CD4-positive, alpha-beta T cell (primary cell): ENCODE measurements at regions not wholly inside any gene's neighbourhood (a gene's known extent, or its start where the extent isn't known, plus 50 kb on each side); places are given as distances from the start of the nearest gene placed in this dataset.

Source experiments
- ATAC-seq: fragments of 200-7000 bp; cut with Tn5 transposase; one replicate; pipeline ENCODE4 v1.10.0; 2022; ENCODE audit warnings: mild to moderate bottlenecking; ENCODE audit not compliant: poor library complexity
- CTCF ChIA-PET: fragments of 350-600 bp; sonication (Branson Sonifier 250); formaldehyde crosslinking; loops from one replicate; lab custom pipeline; 2021; ENCODE audit warnings: antibody characterized with exemption, inconsistent platforms; lab: Charles Lee
- POLR2A ChIA-PET: fragments of 350-600 bp; sonication (Branson Sonifier 250); formaldehyde crosslinking; loops from one replicate; lab custom pipeline; 2021; ENCODE audit warnings: antibody characterized with exemption, inconsistent platforms; lab: Charles Lee
- DNase-seq, 14 experiments: peaks; one replicate each; pipeline ENCODE4 v3.0.0-alpha.2; 2013 to 2020; ENCODE audit warnings: mixed read lengths in 2 of 14
- H3K27ac ChIP-seq, 2 donors: one replicate each; pipeline versions ENCODE4 v1.5.1 to v1.7.0; 2013; ENCODE audit warnings: low read length in 2 of 2, low read depth in 1 of 2, mild to moderate bottlenecking in 1 of 2
- H3K27me3 ChIP-seq, 2 experiments: 1 replicate in 1 of 2; 2 replicates in 1 of 2; pipeline versions ENCODE4 v1.6.1 to v1.7.0; 2013; ENCODE audit warnings: low read length in 2 of 2, control low read depth in 1 of 2, mild to moderate bottlenecking in 1 of 2, moderate library complexity in 1 of 2; ENCODE audit not compliant: insufficient read depth in 2 of 2, control insufficient read depth in 1 of 2
- H3K36me3 ChIP-seq: one replicate; pipeline ENCODE4 v1.6.1; 2013; ENCODE audit warnings: low read length, control low read depth; ENCODE audit not compliant: insufficient read depth
- H3K4me1 ChIP-seq: one replicate; pipeline ENCODE4 v1.6.1; 2013; ENCODE audit warnings: low read length, control low read depth; ENCODE audit not compliant: insufficient read depth
- H3K4me3 ChIP-seq: one replicate; pipeline ENCODE4 v1.5.1; 2013; ENCODE audit warnings: mild to moderate bottlenecking, low read length, moderate library complexity
- H3K9me3 ChIP-seq, 2 experiments: 1 replicate in 1 of 2; 2 replicates in 1 of 2; pipeline versions ENCODE4 v1.6.1 to v1.7.0; 2013; ENCODE audit warnings: low read length in 2 of 2, mild to moderate bottlenecking in 2 of 2, control low read depth in 1 of 2, moderate library complexity in 1 of 2; ENCODE audit not compliant: control insufficient read depth in 1 of 2, insufficient read depth in 1 of 2
- H3K27ac Mint-ChIP-seq: one replicate; pipeline ENCODE4 v1.8.0; 2020; ENCODE audit warnings: mixed read lengths
- H3K27me3 Mint-ChIP-seq: one replicate; pipeline ENCODE4 v1.8.0; 2021; ENCODE audit warnings: mixed read lengths
- H3K36me3 Mint-ChIP-seq: one replicate; pipeline ENCODE4 v1.8.0; 2021; ENCODE audit warnings: low read depth, mixed read lengths
- H3K4me1 Mint-ChIP-seq: one replicate; pipeline ENCODE4 v1.8.0; 2021; ENCODE audit warnings: low read depth, mixed read lengths
- H3K4me3 Mint-ChIP-seq: one replicate; pipeline ENCODE4 v1.8.0; 2020; ENCODE audit warnings: mild to moderate bottlenecking, mixed read lengths
- H3K9me3 Mint-ChIP-seq: one replicate; pipeline ENCODE4 v1.8.0; 2020; ENCODE audit warnings: mixed read lengths
- intact Hi-C, 2 experiments: fragments of 100-400 bp; cut with DNase I in 1 of 2; cut with micrococcal nuclease in 1 of 2; formaldehyde crosslinking; loops; one replicate each; pipeline versions ENCODE4 v1.15.1 to v1.9.0; 2023 to 2025; cut with DNase I, micrococcal nuclease
- TF ChIP-seq, protein P1 (sequence below): fragments of 200-600 bp; IDR thresholded peaks from one replicate; pipeline ENCODE4 v1.8.0; 2022; ENCODE audit warnings: antibody characterized with exemption, mild to moderate bottlenecking

DNA sequence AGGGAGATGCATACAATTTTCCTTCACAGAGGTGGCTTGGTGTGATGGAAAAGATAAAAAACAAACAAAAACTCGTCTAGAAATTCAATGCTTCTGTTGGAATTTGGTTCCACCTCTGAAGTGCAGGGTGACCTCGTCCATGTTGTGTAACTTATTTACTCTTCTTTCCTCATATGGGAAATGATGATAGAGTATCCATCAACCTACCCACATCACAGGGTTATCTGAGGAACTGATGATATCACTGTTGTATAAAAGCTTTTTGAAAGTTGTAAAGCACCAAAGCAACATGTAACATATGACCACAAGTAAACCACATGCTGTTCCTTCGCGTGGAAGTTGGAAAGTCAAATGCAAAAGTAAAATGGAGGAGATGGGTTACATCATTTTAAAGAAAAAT, 212.0 kb upstream of the SGK1 start:
- CTCF ChIA-PET, result interaction anchor here (0.6 kb wide), 1 partner anchor 278 kb away, joined by 3 read pairs; no protein-coding TSS in a partner anchor
- DNase-seq (peak in 4 of 14 experiments; percentile 41 to 76 (median 62)), ATAC-seq (peak; percentile 87)
- Mint-ChIP-seq H3K4me1 (peaks cover 32% of the 10 kb centered on the region), H3K27me3 (no peaks in the 10 kb centered on the region), H3K9me3 (peaks cover 2% of the 10 kb centered on the region), H3K36me3 (no peaks in the 10 kb centered on the region), H3K4me3 (no peak overlapping the region), H3K27ac (peak overlapping the region; percentile 71)
- intact Hi-C loops, result loop anchor here in 1 of 2 experiments (1.0 to 10.0 kb wide), 4 partner anchors 11 to 356 kb away; no protein-coding TSS in a partner anchor
- Histone ChIP-seq H3K27me3 (no peaks in the 10 kb centered on the region), H3K9me3 (peaks cover 0 to 5% of the 10 kb centered on the region in 2 experiments), H3K4me3 (no peak overlapping the region), H3K27ac (no peak overlapping the region), H3K4me1 (peaks cover 10% of the 10 kb centered on the region), H3K36me3 (no peaks in the 10 kb centered on the region)
- TF ChIP-seq, protein P1, sequence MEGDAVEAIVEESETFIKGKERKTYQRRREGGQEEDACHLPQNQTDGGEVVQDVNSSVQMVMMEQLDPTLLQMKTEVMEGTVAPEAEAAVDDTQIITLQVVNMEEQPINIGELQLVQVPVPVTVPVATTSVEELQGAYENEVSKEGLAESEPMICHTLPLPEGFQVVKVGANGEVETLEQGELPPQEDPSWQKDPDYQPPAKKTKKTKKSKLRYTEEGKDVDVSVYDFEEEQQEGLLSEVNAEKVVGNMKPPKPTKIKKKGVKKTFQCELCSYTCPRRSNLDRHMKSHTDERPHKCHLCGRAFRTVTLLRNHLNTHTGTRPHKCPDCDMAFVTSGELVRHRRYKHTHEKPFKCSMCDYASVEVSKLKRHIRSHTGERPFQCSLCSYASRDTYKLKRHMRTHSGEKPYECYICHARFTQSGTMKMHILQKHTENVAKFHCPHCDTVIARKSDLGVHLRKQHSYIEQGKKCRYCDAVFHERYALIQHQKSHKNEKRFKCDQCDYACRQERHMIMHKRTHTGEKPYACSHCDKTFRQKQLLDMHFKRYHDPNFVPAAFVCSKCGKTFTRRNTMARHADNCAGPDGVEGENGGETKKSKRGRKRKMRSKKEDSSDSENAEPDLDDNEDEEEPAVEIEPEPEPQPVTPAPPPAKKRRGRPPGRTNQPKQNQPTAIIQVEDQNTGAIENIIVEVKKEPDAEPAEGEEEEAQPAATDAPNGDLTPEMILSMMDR, result no peak
- POLR2A ChIA-PET, result no interaction called here

- Histone ChIP-seq H3K4me1 (peaks cover 6% of the 10 kb centered on the region), H3K27me3 (no peaks in the 10 kb centered on the region), H3K36me3 (no peaks in the 10 kb centered on the region), H3K27ac (no peak overlapping the region), H3K9me3 (peaks cover 0 to 5% of the 10 kb centered on the region in 2 experiments), H3K4me3 (no peak overlapping the region)
- POLR2A ChIA-PET, result no interaction called here
- peaks cover 26% of the 10 kb centered on the region for H3K4me1 Mint-ChIP-seq
- no peaks in the 10 kb centered on the region for H3K36me3 Mint-ChIP-seq
- H3K27me3 Mint-ChIP-seq, result no peaks in the 10 kb centered on the region
- no peak for DNase-seq
- intact Hi-C loops, result loop anchor here in 1 of 2 experiments (10.0 kb wide), 1 partner anchor 105 kb away; no protein-coding TSS in a partner anchor
- H3K27ac Mint-ChIP-seq, result peak overlapping the region; percentile 71
- H3K9me3 Mint-ChIP-seq, result peaks cover 2% of the 10 kb centered on the region
- TF ChIP-seq, protein P1, result no peak
- no peak overlapping the region for H3K4me3 Mint-ChIP-seq
- no peak for ATAC-seq
- CTCF ChIA-PET, result interaction anchor here (0.6 kb wide), 1 partner anchor 277 kb away, joined by 3 read pairs; no protein-coding TSS in a partner anchor
These were observed 211.4 kb upstream of the SGK1 start for GRCh38 chr6:134529305-134529704.

GRCh38 chr6:134527108-134527787, 209.3 kb upstream of the SGK1 start:
- peaks cover 0 to 5% of the 10 kb centered on the region in 2 experiments for H3K9me3 ChIP-seq
- peaks cover 5% of the 10 kb centered on the region for H3K4me1 ChIP-seq
- H3K9me3 Mint-ChIP-seq, result peaks cover 2% of the 10 kb centered on the region
- intact Hi-C loops, result loop anchor here in 1 of 2 experiments (10.0 kb wide), 1 partner anchor 108 kb away; no protein-coding TSS in a partner anchor
- H3K4me3 Mint-ChIP-seq, result no peak overlapping the region
- no peak for ATAC-seq
- H3K36me3 ChIP-seq, result no peaks in the 10 kb centered on the region
- no peak for DNase-seq
- H3K27ac ChIP-seq, result no peak overlapping the region
- no peaks in the 10 kb centered on the region for H3K27me3 Mint-ChIP-seq
- TF ChIP-seq, protein P1, result no peak
- H3K36me3 Mint-ChIP-seq, result no peaks in the 10 kb centered on the region
- peaks cover 34% of the 10 kb centered on the region for H3K4me1 Mint-ChIP-seq
- ChIA-PET CTCF (no interaction called here), POLR2A (no interaction called here)
- H3K27ac Mint-ChIP-seq, result no peak overlapping the region
- no peak overlapping the region for H3K4me3 ChIP-seq
- H3K27me3 ChIP-seq, result no peaks in the 10 kb centered on the region
